ENCODE measurements at regions not wholly inside any gene's neighbourhood (a gene's known extent, or its start where the extent isn't known, plus 50 kb on each side); places are given as distances from the start of the nearest gene placed in this dataset.
"Not testable (repeated sequence)": the region's sequence is repeated elsewhere in the genome, so short reads cannot be mapped to it uniquely, and the experiment has no call there.

- H3K4me1 ChIP-seq (ENCODE audit: control insufficient read depth in 1 of 2, insufficient read depth in 2 of 2, low read length in 2 of 2), result no peaks in the 10 kb centered on the region
- no peak overlapping the region for H3K27ac ChIP-seq (ENCODE audit: low read depth, low read length)
- no peaks in the 10 kb centered on the region for H3K27me3 ChIP-seq (ENCODE audit: control insufficient read depth in 1 of 2, insufficient read depth in 2 of 2, low read length in 2 of 2)
- H3K36me3 ChIP-seq (ENCODE audit: control insufficient read depth in 1 of 2, insufficient read depth in 2 of 2, low read length in 2 of 2), result no peaks in the 10 kb centered on the region
- H3K9me3 ChIP-seq (ENCODE audit: control insufficient read depth in 1 of 2, low read length in 2 of 2), result no peaks in the 10 kb centered on the region
- H3K4me3 ChIP-seq (ENCODE audit: low read depth in 1 of 2, low read length in 2 of 2), result no peak overlapping the region
- H3K9ac ChIP-seq (ENCODE audit: low read depth in 1 of 2, low read length in 2 of 2), result no peak overlapping the region
Observed at GRCh38 chr7:65317372-65317771, 56.3 kb upstream of the ZNF92 start.

- no peaks in the 10 kb centered on the region for H3K27me3 ChIP-seq (ENCODE audit: control insufficient read depth in 1 of 2, insufficient read depth in 2 of 2, low read length in 2 of 2)
- H3K4me3 ChIP-seq (ENCODE audit: low read depth in 1 of 2, low read length in 2 of 2), result no peak overlapping the region
- H3K4me1 ChIP-seq (ENCODE audit: control insufficient read depth in 1 of 2, insufficient read depth in 2 of 2, low read length in 2 of 2), result no peaks in the 10 kb centered on the region
Observed at GRCh38 chr7:65310761-65311160, 62.9 kb upstream of the ZNF92 start.

GRCh38 chr7:65308300-65308678 is 65.4 kb upstream of the ZNF92 start:
- no peak overlapping the region for H3K9ac ChIP-seq (ENCODE audit: low read depth in 1 of 2, low read length in 2 of 2)
- H3K4me1 ChIP-seq (ENCODE audit: control insufficient read depth in 1 of 2, insufficient read depth in 2 of 2, low read length in 2 of 2), result no peaks in the 10 kb centered on the region

More at GRCh38 chr7:65310761-65311160, 62.9 kb upstream of the ZNF92 start:
- Histone ChIP-seq H3K36me3 (ENCODE audit: control insufficient read depth in 1 of 2, insufficient read depth in 2 of 2, low read length in 2 of 2) (no peaks in the 10 kb centered on the region), H3K27ac (ENCODE audit: low read depth, low read length) (no peak overlapping the region), H3K9ac (ENCODE audit: low read depth in 1 of 2, low read length in 2 of 2) (no peak overlapping the region), H3K9me3 (ENCODE audit: control insufficient read depth in 1 of 2, low read length in 2 of 2) (no peaks in the 10 kb centered on the region)

GRCh38 chr7:65307651-65308299 is 65.9 kb upstream of the ZNF92 start:
- Histone ChIP-seq H3K4me1 (ENCODE audit: control insufficient read depth in 1 of 2, insufficient read depth in 2 of 2, low read length in 2 of 2) (no peaks in the 10 kb centered on the region), H3K9ac (ENCODE audit: low read depth in 1 of 2, low read length in 2 of 2) (no peak overlapping the region), H3K4me3 (ENCODE audit: low read depth in 1 of 2, low read length in 2 of 2) (no peak overlapping the region), H3K27me3 (ENCODE audit: control insufficient read depth in 1 of 2, insufficient read depth in 2 of 2, low read length in 2 of 2) (no peaks in the 10 kb centered on the region), H3K27ac (ENCODE audit: low read depth, low read length) (no peak overlapping the region), H3K9me3 (ENCODE audit: control insufficient read depth in 1 of 2, low read length in 2 of 2) (no peaks in the 10 kb centered on the region), H3K36me3 (ENCODE audit: control insufficient read depth in 1 of 2, insufficient read depth in 2 of 2, low read length in 2 of 2) (no peaks in the 10 kb centered on the region)

More at GRCh38 chr7:65308300-65308678, 65.4 kb upstream of the ZNF92 start:
- no peaks in the 10 kb centered on the region for H3K27me3 ChIP-seq (ENCODE audit: control insufficient read depth in 1 of 2, insufficient read depth in 2 of 2, low read length in 2 of 2)
- H3K9me3 ChIP-seq (ENCODE audit: control insufficient read depth in 1 of 2, low read length in 2 of 2), result no peaks in the 10 kb centered on the region
- H3K4me3 ChIP-seq (ENCODE audit: low read depth in 1 of 2, low read length in 2 of 2), result no peak overlapping the region
- no peaks in the 10 kb centered on the region for H3K36me3 ChIP-seq (ENCODE audit: control insufficient read depth in 1 of 2, insufficient read depth in 2 of 2, low read length in 2 of 2)
- no peak overlapping the region for H3K27ac ChIP-seq (ENCODE audit: low read depth, low read length)

- H3K4me3 ChIP-seq (ENCODE audit: low read depth in 1 of 2, low read length in 2 of 2), result no peak overlapping the region
- no peaks in the 10 kb centered on the region for H3K36me3 ChIP-seq (ENCODE audit: control insufficient read depth in 1 of 2, insufficient read depth in 2 of 2, low read length in 2 of 2)
- H3K4me1 ChIP-seq (ENCODE audit: control insufficient read depth in 1 of 2, insufficient read depth in 2 of 2, low read length in 2 of 2), result no peaks in the 10 kb centered on the region
- H3K9me3 ChIP-seq (ENCODE audit: control insufficient read depth in 1 of 2, low read length in 2 of 2), result no peaks in the 10 kb centered on the region
- H3K27ac ChIP-seq (ENCODE audit: low read depth, low read length), result no peak overlapping the region
- no peak overlapping the region for H3K9ac ChIP-seq (ENCODE audit: low read depth in 1 of 2, low read length in 2 of 2)
- H3K27me3 ChIP-seq (ENCODE audit: control insufficient read depth in 1 of 2, insufficient read depth in 2 of 2, low read length in 2 of 2), result no peaks in the 10 kb centered on the region
Observed at GRCh38 chr7:65304175-65304574, 69.5 kb upstream of the ZNF92 start.

- Histone ChIP-seq H3K4me1 (ENCODE audit: control insufficient read depth in 1 of 2, insufficient read depth in 2 of 2, low read length in 2 of 2) (no peaks in the 10 kb centered on the region), H3K27ac (ENCODE audit: low read depth, low read length) (no peak overlapping the region), H3K9ac (ENCODE audit: low read depth in 1 of 2, low read length in 2 of 2) (no peak overlapping the region), H3K36me3 (ENCODE audit: control insufficient read depth in 1 of 2, insufficient read depth in 2 of 2, low read length in 2 of 2) (no peaks in the 10 kb centered on the region), H3K4me3 (ENCODE audit: low read depth in 1 of 2, low read length in 2 of 2) (no peak overlapping the region), H3K9me3 (ENCODE audit: control insufficient read depth in 1 of 2, low read length in 2 of 2) (no peaks in the 10 kb centered on the region), H3K27me3 (ENCODE audit: control insufficient read depth in 1 of 2, insufficient read depth in 2 of 2, low read length in 2 of 2) (no peaks in the 10 kb centered on the region)
Observed at GRCh38 chr7:65302883-65303282, 70.8 kb upstream of the ZNF92 start.

GRCh38 chr7:65301007-65301406 is 72.6 kb upstream of the ZNF92 start:
- Histone ChIP-seq H3K4me3 (ENCODE audit: low read depth in 1 of 2, low read length in 2 of 2) (no peak overlapping the region), H3K4me1 (ENCODE audit: control insufficient read depth in 1 of 2, insufficient read depth in 2 of 2, low read length in 2 of 2) (no peaks in the 10 kb centered on the region), H3K36me3 (ENCODE audit: control insufficient read depth in 1 of 2, insufficient read depth in 2 of 2, low read length in 2 of 2) (no peaks in the 10 kb centered on the region), H3K27ac (ENCODE audit: low read depth, low read length) (no peak overlapping the region), H3K9ac (ENCODE audit: low read depth in 1 of 2, low read length in 2 of 2) (no peak overlapping the region), H3K27me3 (ENCODE audit: control insufficient read depth in 1 of 2, insufficient read depth in 2 of 2, low read length in 2 of 2) (no peaks in the 10 kb centered on the region), H3K9me3 (ENCODE audit: control insufficient read depth in 1 of 2, low read length in 2 of 2) (no peaks in the 10 kb centered on the region)

GRCh38 chr7:65295409-65295808 is 78.2 kb upstream of the ZNF92 start:
- Histone ChIP-seq H3K9me3 (ENCODE audit: control insufficient read depth in 1 of 2, low read length in 2 of 2) (no peaks in the 10 kb centered on the region), H3K9ac (ENCODE audit: low read depth in 1 of 2, low read length in 2 of 2) (no peak overlapping the region), H3K27ac (ENCODE audit: low read depth, low read length) (no peak overlapping the region), H3K36me3 (ENCODE audit: control insufficient read depth in 1 of 2, insufficient read depth in 2 of 2, low read length in 2 of 2) (no peaks in the 10 kb centered on the region), H3K27me3 (ENCODE audit: control insufficient read depth in 1 of 2, insufficient read depth in 2 of 2, low read length in 2 of 2) (no peaks in the 10 kb centered on the region), H3K4me3 (ENCODE audit: low read depth in 1 of 2, low read length in 2 of 2) (no peak overlapping the region), H3K4me1 (ENCODE audit: control insufficient read depth in 1 of 2, insufficient read depth in 2 of 2, low read length in 2 of 2) (no peaks in the 10 kb centered on the region)

GRCh38 chr7:65290340-65290739 is 83.3 kb upstream of the ZNF92 start:
- H3K27me3 ChIP-seq (ENCODE audit: control insufficient read depth in 1 of 2, insufficient read depth in 2 of 2, low read length in 2 of 2); H3K9me3 ChIP-seq (ENCODE audit: control insufficient read depth in 1 of 2, low read length in 2 of 2); H3K4me3 ChIP-seq (ENCODE audit: low read depth in 1 of 2, low read length in 2 of 2); H3K9ac ChIP-seq (ENCODE audit: low read depth in 1 of 2, low read length in 2 of 2); H3K4me1 ChIP-seq (ENCODE audit: control insufficient read depth in 1 of 2, insufficient read depth in 2 of 2, low read length in 2 of 2); H3K27ac ChIP-seq (ENCODE audit: low read depth, low read length); H3K36me3 ChIP-seq (ENCODE audit: control insufficient read depth in 1 of 2, insufficient read depth in 2 of 2, low read length in 2 of 2): not testable (repeated sequence)

GRCh38 chr7:65287023-65287422 is 86.6 kb upstream of the ZNF92 start:
- Histone ChIP-seq H3K9ac (ENCODE audit: low read depth in 1 of 2, low read length in 2 of 2) (no peak overlapping the region), H3K36me3 (ENCODE audit: control insufficient read depth in 1 of 2, insufficient read depth in 2 of 2, low read length in 2 of 2) (no peaks in the 10 kb centered on the region), H3K4me3 (ENCODE audit: low read depth in 1 of 2, low read length in 2 of 2) (no peak overlapping the region), H3K4me1 (ENCODE audit: control insufficient read depth in 1 of 2, insufficient read depth in 2 of 2, low read length in 2 of 2) (no peaks in the 10 kb centered on the region), H3K27ac (ENCODE audit: low read depth, low read length) (no peak overlapping the region), H3K9me3 (ENCODE audit: control insufficient read depth in 1 of 2, low read length in 2 of 2) (no peaks in the 10 kb centered on the region), H3K27me3 (ENCODE audit: control insufficient read depth in 1 of 2, insufficient read depth in 2 of 2, low read length in 2 of 2) (no peaks in the 10 kb centered on the region)
